Esophagus squamous epithelium (tissue), 5 donors: ENCODE measurements at regions not wholly inside any gene's neighbourhood (a gene's known extent, or its start where the extent isn't known, plus 50 kb on each side); places are given as distances from the start of the nearest gene placed in this dataset.

Experiments used
- DNase-seq: peaks from one replicate; lab custom pipeline; 2025; lab: John Stamatoyannopoulos, UW
- H3K27ac ChIP-seq, 4 donors: fragments of 200-600 bp; sonication (generic); one replicate each; pipeline ENCODE4 v1.5.1; 2016 to 2019; ENCODE audit warnings: mild to moderate bottlenecking in 1 of 4
- H3K27me3 ChIP-seq, 4 donors: fragments of 200-600 bp; sonication (generic); 1 replicate in 3 of 4; 2 replicates in 1 of 4; pipeline versions ENCODE4 v1.5.1 to v1.6.0; 2017 to 2021; ENCODE audit warnings: antibody characterized with exemption in 1 of 4
- H3K36me3 ChIP-seq, 3 donors: fragments of 200-600 bp; sonication (generic); one replicate each; pipeline ENCODE4 v1.5.1; 2016 to 2019
- H3K4me1 ChIP-seq, 3 donors: fragments of 200-600 bp; sonication (generic); one replicate each; pipeline ENCODE4 v1.5.1; 2017 to 2019
- H3K4me3 ChIP-seq, 4 donors: fragments of 200-600 bp; sonication (generic); 1 replicate in 3 of 4; 2 replicates in 1 of 4; pipeline ENCODE4 v1.5.1; 2016 to 2019; ENCODE audit warnings: mild to moderate bottlenecking in 2 of 4, moderate library complexity in 1 of 4
- H3K9me3 ChIP-seq, 3 donors: fragments of 200-600 bp; sonication (generic); one replicate each; pipeline ENCODE4 v1.5.1; 2016 to 2019
- POLR2A ChIP-seq, 4 donors: fragments of 450-650 bp; IDR thresholded peaks; one replicate each; pipeline ENCODE4 v1.6.1; 2017; ENCODE audit warnings: antibody characterized with exemption in 4 of 4, mild to moderate bottlenecking in 4 of 4, moderate library complexity in 3 of 4
- WGBS, 2 donors: methylation state at CpG; one replicate each; pipeline ENCODE4 v1.1.5; 2018; 5-methylcytosine and 5-hydroxymethylcytosine counted together
- intact Hi-C: fragments of 100-400 bp; cut with DNase I; formaldehyde crosslinking; loops from one replicate; pipeline ENCODE4 v1.15.0; 2022
- TF ChIP-seq, protein P1 (sequence below), 6 experiments: fragments of 450-650 bp in 4 of 6; fragments of 200-600 bp in 2 of 6; sonication (generic) in 2 of 6; IDR thresholded peaks; one replicate each; pipeline ENCODE4 v1.5.1; 2016 to 2019; ENCODE audit warnings: antibody characterized with exemption in 6 of 6, mild to moderate bottlenecking in 4 of 6, moderate library complexity in 4 of 6
- donor health status: DM: yes; HTN: yes; CAD: no.

DNA sequence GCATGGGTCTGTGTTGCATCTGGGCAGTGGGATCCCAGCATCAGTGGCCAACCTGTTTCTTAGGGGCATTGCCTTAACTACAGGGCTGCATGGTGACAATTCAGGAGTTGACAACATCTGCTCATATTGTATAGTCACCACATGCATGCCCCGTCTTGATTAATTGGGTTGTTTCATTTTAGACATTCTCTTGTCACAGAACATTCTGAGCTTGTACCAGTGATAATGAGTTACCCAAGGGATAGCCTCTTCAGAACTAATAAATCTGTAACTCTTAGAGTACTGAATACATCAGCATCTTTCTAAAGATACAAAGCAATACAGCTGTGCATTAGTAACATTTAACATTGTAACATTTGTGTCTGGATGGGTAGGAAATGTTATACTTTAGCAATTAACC is 426.5 kb upstream of the CD180 start:
- no peak for DNase-seq
- intact Hi-C loops = no loop called here
- TF ChIP-seq, protein P1, sequence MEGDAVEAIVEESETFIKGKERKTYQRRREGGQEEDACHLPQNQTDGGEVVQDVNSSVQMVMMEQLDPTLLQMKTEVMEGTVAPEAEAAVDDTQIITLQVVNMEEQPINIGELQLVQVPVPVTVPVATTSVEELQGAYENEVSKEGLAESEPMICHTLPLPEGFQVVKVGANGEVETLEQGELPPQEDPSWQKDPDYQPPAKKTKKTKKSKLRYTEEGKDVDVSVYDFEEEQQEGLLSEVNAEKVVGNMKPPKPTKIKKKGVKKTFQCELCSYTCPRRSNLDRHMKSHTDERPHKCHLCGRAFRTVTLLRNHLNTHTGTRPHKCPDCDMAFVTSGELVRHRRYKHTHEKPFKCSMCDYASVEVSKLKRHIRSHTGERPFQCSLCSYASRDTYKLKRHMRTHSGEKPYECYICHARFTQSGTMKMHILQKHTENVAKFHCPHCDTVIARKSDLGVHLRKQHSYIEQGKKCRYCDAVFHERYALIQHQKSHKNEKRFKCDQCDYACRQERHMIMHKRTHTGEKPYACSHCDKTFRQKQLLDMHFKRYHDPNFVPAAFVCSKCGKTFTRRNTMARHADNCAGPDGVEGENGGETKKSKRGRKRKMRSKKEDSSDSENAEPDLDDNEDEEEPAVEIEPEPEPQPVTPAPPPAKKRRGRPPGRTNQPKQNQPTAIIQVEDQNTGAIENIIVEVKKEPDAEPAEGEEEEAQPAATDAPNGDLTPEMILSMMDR (IDR thresholded peaks at IDR 0.05) = no peak
- no peak for TF ChIP-seq POLR2A (IDR thresholded peaks at IDR 0.05)
- H3K4me3 ChIP-seq = no peak overlapping the region
- no peaks in the 10 kb centered on the region for H3K36me3 ChIP-seq
- H3K27me3 ChIP-seq = no peaks in the 10 kb centered on the region
- H3K27ac ChIP-seq = no peak overlapping the region
- 73 to 93% methylated on average over 1 of the region's 1 CpG for WGBS, 2 donors
- H3K9me3 ChIP-seq = no peaks in the 10 kb centered on the region
- H3K4me1 ChIP-seq = peaks cover 2 to 29% (median 9%) of the 10 kb centered on the region in 3 donors

DNA sequence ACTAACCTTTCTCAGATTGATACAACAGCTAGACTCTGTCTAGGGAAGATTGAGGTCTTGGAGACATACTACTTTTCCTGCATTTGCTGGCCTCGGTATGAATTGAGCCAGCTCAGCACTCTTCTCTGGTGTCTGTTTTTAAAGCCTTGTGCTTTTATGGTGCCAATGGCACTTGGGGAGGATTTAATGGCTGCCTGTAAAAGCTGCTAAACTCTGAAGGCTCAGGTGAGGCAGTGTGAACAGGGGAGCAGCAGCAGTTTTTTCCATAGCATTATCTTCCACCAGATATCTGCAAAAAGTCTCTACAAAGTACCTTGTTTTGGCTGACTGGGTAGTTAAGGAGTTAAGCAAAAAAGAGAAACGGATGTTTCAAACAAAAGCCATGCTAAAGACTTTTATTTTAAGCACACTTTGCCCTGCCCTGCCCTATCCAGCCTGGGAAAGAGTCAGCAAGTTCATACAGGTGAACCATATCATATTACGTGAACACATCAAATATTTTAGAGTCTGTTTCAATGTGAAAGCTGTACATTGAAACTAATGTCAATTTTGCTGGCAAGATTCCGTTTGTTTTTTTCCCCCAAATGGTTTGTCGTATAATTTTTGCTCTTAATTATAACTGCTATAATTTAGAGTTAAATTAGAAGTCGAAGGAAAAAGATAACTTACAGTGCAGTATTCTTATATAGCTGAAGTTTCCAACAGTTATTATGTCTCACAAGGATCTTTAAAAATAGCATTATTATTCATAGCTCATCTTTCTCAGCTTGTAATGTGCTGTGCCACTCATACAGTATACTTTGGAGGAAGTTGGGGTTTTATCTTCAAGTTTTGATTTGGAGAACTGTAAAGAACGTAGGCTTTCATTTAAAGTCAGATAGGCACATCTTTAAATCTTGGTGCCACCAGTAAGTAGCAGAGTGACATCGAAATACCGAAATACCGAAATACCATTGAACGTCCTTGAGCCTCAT is 424.1 kb upstream of the CD180 start:
- H3K9me3 ChIP-seq = no peaks in the 10 kb centered on the region
- DNase-seq = no peak
- WGBS, 2 donors = 47 to 58% methylated on average over 11 of the region's 11 CpGs
- H3K36me3 ChIP-seq = no peaks in the 10 kb centered on the region
- intact Hi-C loops = no loop called here
- peak overlapping the region in 1 of 4 donors; percentile 30 for H3K27ac ChIP-seq
- no peak overlapping the region for H3K4me3 ChIP-seq
- no peaks in the 10 kb centered on the region for H3K27me3 ChIP-seq
- TF ChIP-seq, protein P1 (IDR thresholded peaks at IDR 0.05) = no peak
- no peak for TF ChIP-seq POLR2A (IDR thresholded peaks at IDR 0.05)
- H3K4me1 ChIP-seq = peaks cover 2 to 33% (median 9%) of the 10 kb centered on the region in 3 donors

DNA sequence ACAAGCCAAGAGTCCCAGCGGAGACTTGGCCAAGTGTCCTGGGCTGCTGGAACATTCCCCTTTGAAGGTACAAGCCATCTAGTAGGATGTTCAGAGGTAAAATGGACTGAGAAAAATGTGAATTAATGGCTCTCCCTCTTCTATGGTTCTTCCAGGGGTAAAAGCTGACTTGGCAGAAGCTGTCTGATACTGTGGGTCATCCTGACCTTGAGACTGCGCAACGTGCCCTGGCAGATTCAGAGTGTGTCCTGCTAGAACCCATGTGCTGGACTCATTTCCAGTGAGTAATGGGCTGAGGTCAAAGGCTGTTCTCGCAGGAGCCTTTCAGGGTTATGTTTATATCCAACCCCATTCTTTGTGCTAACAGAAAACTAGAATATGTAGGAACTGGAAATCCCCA is 423.0 kb upstream of the CD180 start:
- H3K27me3 ChIP-seq = no peaks in the 10 kb centered on the region
- intact Hi-C loops = no loop called here
- 68 to 83% methylated on average over 4 of the region's 4 CpGs for WGBS, 2 donors
- H3K4me1 ChIP-seq = peaks cover 2 to 33% (median 9%) of the 10 kb centered on the region in 3 donors
- no peak for DNase-seq
- no peaks in the 10 kb centered on the region for H3K36me3 ChIP-seq
- TF ChIP-seq, protein P1 (IDR thresholded peaks at IDR 0.05) = no peak
- no peak for TF ChIP-seq POLR2A (IDR thresholded peaks at IDR 0.05)
- no peaks in the 10 kb centered on the region for H3K9me3 ChIP-seq
- H3K27ac ChIP-seq = no peak overlapping the region
- no peak overlapping the region for H3K4me3 ChIP-seq

DNA sequence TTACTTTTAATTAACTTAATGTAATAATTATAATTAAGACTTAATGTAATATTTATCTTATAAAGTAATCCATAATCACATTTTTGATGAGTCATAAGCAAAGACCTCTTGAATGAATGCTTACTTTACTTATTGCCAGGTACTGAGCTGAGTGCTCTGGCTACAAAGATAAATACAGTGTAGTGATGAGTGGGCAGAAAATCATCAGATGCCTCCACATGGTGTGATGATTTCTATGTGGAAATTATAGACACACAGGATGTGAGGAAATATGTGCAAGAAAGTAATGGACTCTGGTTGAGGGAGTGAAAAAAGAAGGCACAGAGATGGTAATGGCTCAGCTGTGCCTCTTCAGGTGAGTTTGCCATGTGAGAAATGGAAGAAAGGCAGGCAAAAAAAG is 422.6 kb upstream of the CD180 start:
- intact Hi-C loops = no loop called here
- no peak overlapping the region for H3K27ac ChIP-seq
- TF ChIP-seq, protein P1 (IDR thresholded peaks at IDR 0.05) = no peak
- no peak for TF ChIP-seq POLR2A (IDR thresholded peaks at IDR 0.05)
- DNase-seq = no peak
- peaks cover 2 to 33% (median 9%) of the 10 kb centered on the region in 3 donors for H3K4me1 ChIP-seq
- H3K9me3 ChIP-seq = no peaks in the 10 kb centered on the region
- H3K27me3 ChIP-seq = no peaks in the 10 kb centered on the region
- H3K4me3 ChIP-seq = no peak overlapping the region
- H3K36me3 ChIP-seq = no peaks in the 10 kb centered on the region

DNA sequence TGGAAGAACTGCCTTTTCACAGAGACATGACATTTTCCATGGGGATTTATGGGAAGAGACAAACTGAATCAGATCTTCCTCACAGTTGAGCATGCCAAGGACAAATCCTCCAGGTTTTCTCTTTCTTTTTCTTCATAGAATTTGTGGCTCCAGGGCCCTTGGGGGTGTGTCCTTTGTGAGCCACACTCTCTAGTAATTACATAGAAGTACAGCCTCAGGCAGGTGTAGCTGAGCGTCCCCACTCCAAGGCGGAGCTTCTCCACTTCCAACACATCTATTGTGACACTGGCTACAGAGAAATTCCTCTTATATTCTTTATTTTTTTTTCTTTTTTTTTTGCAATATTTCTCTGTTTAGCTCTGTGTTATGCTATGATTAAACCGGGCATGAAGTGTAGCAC is 420.5 kb upstream of the CD180 start:
- Histone ChIP-seq H3K4me3 (no peak overlapping the region), H3K27ac (no peak overlapping the region), H3K9me3 (no peaks in the 10 kb centered on the region), H3K27me3 (no peaks in the 10 kb centered on the region), H3K36me3 (no peaks in the 10 kb centered on the region), H3K4me1 (peaks cover 2 to 32% (median 9%) of the 10 kb centered on the region in 3 donors)
- 48 to 57% methylated on average over 3 of the region's 3 CpGs for WGBS, 2 donors
- no peak for DNase-seq
- intact Hi-C loops = no loop called here
- TF ChIP-seq POLR2A (IDR thresholded peaks at IDR 0.05) = no peak
- TF ChIP-seq, protein P1 (IDR thresholded peaks at IDR 0.05) = no peak
